ENCODE measurements at regions not wholly inside any gene's neighbourhood (a gene's known extent, or its start where the extent isn't known, plus 50 kb on each side); places are given as distances from the start of the nearest gene placed in this dataset.

DNA sequence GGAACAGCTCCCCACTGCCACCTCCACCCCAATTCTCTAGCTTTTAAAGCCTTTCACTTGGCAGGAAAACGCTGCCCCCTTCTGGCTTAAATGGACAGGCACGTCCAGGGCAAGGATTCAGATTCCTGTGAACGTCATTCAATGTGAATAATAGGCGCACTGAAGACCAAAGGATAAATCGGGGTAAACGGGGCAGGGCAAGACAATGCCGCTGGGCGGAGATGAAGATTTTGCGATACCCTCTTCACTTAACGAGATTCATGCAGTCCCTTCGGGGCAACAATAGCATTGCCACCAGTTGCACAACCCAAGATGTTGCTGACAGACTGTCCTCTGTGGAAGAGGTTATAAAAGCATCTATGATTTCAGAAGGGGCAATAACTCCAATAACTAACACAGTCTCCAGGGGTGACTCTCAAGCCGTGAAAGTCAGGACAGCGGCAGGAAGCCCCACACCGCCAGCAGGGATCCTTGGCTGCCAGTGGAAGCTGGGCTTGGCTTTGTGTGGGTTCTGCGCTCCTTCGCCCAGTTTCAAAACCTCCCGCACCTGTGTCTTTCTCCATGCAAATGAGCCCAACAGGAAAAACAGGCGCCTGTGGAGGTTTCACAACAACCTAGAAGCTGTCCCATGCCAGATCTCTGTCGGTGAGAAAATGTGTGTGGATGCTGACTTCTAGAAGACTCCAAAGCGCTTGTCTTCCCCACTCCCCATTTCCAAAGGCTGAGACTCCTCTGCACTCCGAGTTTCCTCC lies 291.8 kb downstream of the BMP7 start:
- Histone ChIP-seq H3K4me3 (ENCODE audit: low read depth in 1 of 2, low read length in 1 of 2) (no peak overlapping the region), H3K4me1 (ENCODE audit: control insufficient read depth in 1 of 2, insufficient read depth in 1 of 2, low read depth in 1 of 2, low read length in 1 of 2) (no peaks in the 10 kb centered on the region), H3K9me3 (no peaks in the 10 kb centered on the region), H3K36me3 (no peaks in the 10 kb centered on the region), H3K27me3 (peaks cover 61% of the 10 kb centered on the region), H3K27ac (no peak overlapping the region)
- TF ChIP-seq, protein P1, sequence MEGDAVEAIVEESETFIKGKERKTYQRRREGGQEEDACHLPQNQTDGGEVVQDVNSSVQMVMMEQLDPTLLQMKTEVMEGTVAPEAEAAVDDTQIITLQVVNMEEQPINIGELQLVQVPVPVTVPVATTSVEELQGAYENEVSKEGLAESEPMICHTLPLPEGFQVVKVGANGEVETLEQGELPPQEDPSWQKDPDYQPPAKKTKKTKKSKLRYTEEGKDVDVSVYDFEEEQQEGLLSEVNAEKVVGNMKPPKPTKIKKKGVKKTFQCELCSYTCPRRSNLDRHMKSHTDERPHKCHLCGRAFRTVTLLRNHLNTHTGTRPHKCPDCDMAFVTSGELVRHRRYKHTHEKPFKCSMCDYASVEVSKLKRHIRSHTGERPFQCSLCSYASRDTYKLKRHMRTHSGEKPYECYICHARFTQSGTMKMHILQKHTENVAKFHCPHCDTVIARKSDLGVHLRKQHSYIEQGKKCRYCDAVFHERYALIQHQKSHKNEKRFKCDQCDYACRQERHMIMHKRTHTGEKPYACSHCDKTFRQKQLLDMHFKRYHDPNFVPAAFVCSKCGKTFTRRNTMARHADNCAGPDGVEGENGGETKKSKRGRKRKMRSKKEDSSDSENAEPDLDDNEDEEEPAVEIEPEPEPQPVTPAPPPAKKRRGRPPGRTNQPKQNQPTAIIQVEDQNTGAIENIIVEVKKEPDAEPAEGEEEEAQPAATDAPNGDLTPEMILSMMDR (IDR thresholded peaks at IDR 0.05) = no peak

DNA sequence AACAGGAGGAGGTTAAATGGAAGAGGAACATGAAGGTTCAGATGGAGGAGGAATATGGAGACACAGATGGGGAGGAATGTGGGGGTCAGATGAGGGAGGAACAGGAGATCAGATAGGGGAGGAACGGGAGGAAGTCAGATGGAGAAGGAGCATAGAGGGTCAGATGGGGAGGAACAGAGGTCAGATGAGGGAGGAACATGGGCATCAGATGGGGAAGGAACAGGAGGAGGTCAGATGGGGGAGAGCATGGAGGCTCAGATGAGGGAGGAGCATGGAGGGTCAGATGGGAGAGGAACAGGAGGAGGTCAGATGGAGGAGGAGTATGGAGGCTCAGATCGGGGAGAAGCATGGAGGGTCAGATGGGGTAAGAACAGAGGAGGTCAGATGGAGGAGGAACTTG lies 290.6 kb downstream of the BMP7 start:
- peaks cover 62% of the 10 kb centered on the region for H3K27me3 ChIP-seq
- H3K4me3 ChIP-seq (ENCODE audit: low read depth in 1 of 2, low read length in 1 of 2) = no peak overlapping the region
- no peaks in the 10 kb centered on the region for H3K9me3 ChIP-seq
- no peaks in the 10 kb centered on the region for H3K4me1 ChIP-seq (ENCODE audit: control insufficient read depth in 1 of 2, insufficient read depth in 1 of 2, low read depth in 1 of 2, low read length in 1 of 2)
- TF ChIP-seq, protein P1 (IDR thresholded peaks at IDR 0.05) = no peak
- no peaks in the 10 kb centered on the region for H3K36me3 ChIP-seq
- no peak overlapping the region for H3K27ac ChIP-seq

DNA sequence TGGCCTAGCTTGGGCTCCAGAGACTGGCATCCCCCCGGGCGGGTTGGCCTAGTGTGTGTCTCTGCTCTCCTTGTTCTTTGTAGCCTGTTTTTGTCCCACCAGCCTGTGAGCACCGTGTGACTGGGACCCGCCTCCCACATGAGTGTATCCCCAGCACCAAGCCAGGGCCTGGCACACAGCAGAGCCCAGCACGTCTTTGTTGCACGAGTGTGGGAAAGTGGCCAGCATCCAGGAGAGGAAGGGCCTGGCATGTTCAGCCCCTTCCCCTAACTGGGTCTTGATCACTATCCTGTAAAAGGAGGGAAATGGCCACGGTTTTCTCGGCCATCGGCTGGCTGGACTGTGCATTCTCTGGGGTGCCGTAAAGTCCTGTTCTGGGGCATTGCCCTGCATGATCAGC lies 290.1 kb downstream of the BMP7 start:
- no peaks in the 10 kb centered on the region for H3K36me3 ChIP-seq
- H3K27me3 ChIP-seq = peaks cover 57% of the 10 kb centered on the region
- H3K4me3 ChIP-seq (ENCODE audit: low read depth in 1 of 2, low read length in 1 of 2) = no peak overlapping the region
- H3K27ac ChIP-seq = no peak overlapping the region
- H3K9me3 ChIP-seq = no peaks in the 10 kb centered on the region
- TF ChIP-seq, protein P1 (IDR thresholded peaks at IDR 0.05) = no peak
- H3K4me1 ChIP-seq (ENCODE audit: control insufficient read depth in 1 of 2, insufficient read depth in 1 of 2, low read depth in 1 of 2, low read length in 1 of 2) = no peaks in the 10 kb centered on the region

DNA sequence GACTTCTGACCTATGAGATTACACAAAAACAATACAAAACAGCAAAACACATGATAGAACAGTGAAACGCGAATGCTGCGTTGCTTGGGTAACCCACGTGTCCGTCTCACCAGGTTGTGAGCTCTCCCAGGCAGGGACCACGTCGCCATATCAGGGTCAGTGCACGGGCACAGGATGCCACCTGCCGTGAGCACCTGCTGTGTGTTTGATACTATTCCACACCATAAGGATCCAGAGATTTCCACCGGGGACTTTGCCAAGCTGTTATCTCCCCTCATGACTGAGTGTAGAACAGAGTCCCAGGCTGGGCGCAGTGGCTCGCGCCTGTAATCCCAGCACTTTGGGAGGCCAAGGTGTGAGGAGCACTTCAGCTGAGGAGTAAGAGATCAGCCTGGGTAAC lies 288.0 kb downstream of the BMP7 start:
- Histone ChIP-seq H3K4me1 (ENCODE audit: control insufficient read depth in 1 of 2, insufficient read depth in 1 of 2, low read depth in 1 of 2, low read length in 1 of 2) (no peaks in the 10 kb centered on the region), H3K36me3 (no peaks in the 10 kb centered on the region), H3K27ac (no peak overlapping the region), H3K9me3 (no peaks in the 10 kb centered on the region), H3K27me3 (peaks cover 38% of the 10 kb centered on the region), H3K4me3 (ENCODE audit: low read depth in 1 of 2, low read length in 1 of 2) (no peak overlapping the region)
- TF ChIP-seq, protein P1 (IDR thresholded peaks at IDR 0.05) = no peak

DNA sequence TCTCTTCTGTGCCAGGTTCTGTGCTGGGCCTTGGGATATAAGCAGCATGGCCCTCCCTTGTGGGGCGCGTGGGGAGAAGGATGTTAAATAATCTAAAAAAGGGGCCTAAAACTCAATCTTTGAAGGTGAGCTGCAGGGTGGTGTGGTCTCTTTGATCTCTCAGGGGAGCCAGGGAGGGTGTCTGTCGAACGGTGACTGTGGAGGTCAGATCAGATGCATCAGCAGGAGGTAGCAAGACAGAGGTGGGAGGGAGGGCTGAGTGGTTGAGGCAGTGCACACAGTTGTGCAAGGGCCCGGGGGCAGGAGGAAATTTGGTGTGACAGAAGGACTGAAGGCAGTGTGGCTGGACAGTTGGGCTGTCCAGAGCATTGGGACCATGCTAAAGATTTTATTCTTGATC lies 287.3 kb downstream of the BMP7 start:
- Histone ChIP-seq H3K27ac (no peak overlapping the region), H3K4me3 (ENCODE audit: low read depth in 1 of 2, low read length in 1 of 2) (no peak overlapping the region), H3K27me3 (peaks cover 31% of the 10 kb centered on the region), H3K36me3 (no peaks in the 10 kb centered on the region), H3K9me3 (no peaks in the 10 kb centered on the region), H3K4me1 (ENCODE audit: control insufficient read depth in 1 of 2, insufficient read depth in 1 of 2, low read depth in 1 of 2, low read length in 1 of 2) (no peaks in the 10 kb centered on the region)
- TF ChIP-seq, protein P1 (IDR thresholded peaks at IDR 0.05) = no peak
